Cardiac fibroblast (primary cell): ENCODE measurements at regions not wholly inside any gene's neighbourhood (a gene's known extent, or its start where the extent isn't known, plus 50 kb on each side); places are given as distances from the start of the nearest gene placed in this dataset.

Experiments
- DNase-seq, 2 donors: peaks; one replicate each; pipeline versions ENCODE4 v3.0.0 to v3.0.0-alpha.2; 2010; ENCODE audit warnings: low read depth in 2 of 2
- H3K4me3 ChIP-seq, 2 donors: replicated peaks in 1 of 2; 1 replicate in 1 of 2; 2 replicates in 1 of 2; pipeline ENCODE4 v1.5.1; 2011; ENCODE audit warnings: low read depth in 2 of 2, low read length in 2 of 2, mild to moderate bottlenecking in 2 of 2, moderate library complexity in 1 of 2
- CTCF ChIP-seq: IDR thresholded peaks from one replicate; pipeline ENCODE4 v1.5.1; 2011; ENCODE audit warnings: low read depth, mild to moderate bottlenecking, low read length, inconsistent platforms

GRCh38 chr12:107388263-107388662 is 294.9 kb upstream of the CRY1 start:
- TF ChIP-seq CTCF = no peak
- no peak for DNase-seq
- H3K4me3 ChIP-seq = no peak overlapping the region

GRCh38 chr12:107390414-107390813 is 295.2 kb upstream of the PWP1 start:
- H3K4me3 ChIP-seq = no peak overlapping the region
- DNase-seq = no peak
- no peak for TF ChIP-seq CTCF

- no peak overlapping the region for H3K4me3 ChIP-seq
- TF ChIP-seq CTCF = no peak
- no peak for DNase-seq
Measured at GRCh38 chr12:107393043-107393717, 292.4 kb upstream of the PWP1 start.

GRCh38 chr12:107394693-107395092 is 290.9 kb upstream of the PWP1 start:
- no peak for TF ChIP-seq CTCF
- H3K4me3 ChIP-seq = no peak overlapping the region
- DNase-seq = no peak

- H3K4me3 ChIP-seq = no peak overlapping the region
- no peak for TF ChIP-seq CTCF
- peak in 1 of 2 donors; percentile 18 for DNase-seq
Measured at GRCh38 chr12:107395817-107396216, 289.8 kb upstream of the PWP1 start.

GRCh38 chr12:107396991-107397390 is 288.6 kb upstream of the PWP1 start:
- TF ChIP-seq CTCF = no peak
- DNase-seq = no peak
- H3K4me3 ChIP-seq = no peak overlapping the region
